CD14-positive monocyte (primary cell): ENCODE measurements at regions not wholly inside any gene's neighbourhood (a gene's known extent, or its start where the extent isn't known, plus 50 kb on each side); places are given as distances from the start of the nearest gene placed in this dataset.

Experiments
- DNase-seq, 3 donors: peaks; one replicate each; pipeline ENCODE4 v3.0.0-alpha.2; 2011 to 2022
- H2AFZ ChIP-seq: 2 replicates; pipeline ENCODE4 v1.6.0; 2012; ENCODE audit warnings: mild to moderate bottlenecking, low read depth, low read length, inconsistent platforms; ENCODE audit not compliant: insufficient read depth, poor library complexity, severe bottlenecking
- H3K27ac ChIP-seq, 2 donors: 1 replicate in 1 of 2; 2 replicates in 1 of 2; pipeline ENCODE4 v1.5.1; 2012 to 2013; ENCODE audit warnings: low read length in 2 of 2, control low read depth in 1 of 2, inconsistent platforms in 1 of 2, low read depth in 1 of 2, mild to moderate bottlenecking in 1 of 2
- H3K27me3 ChIP-seq, 2 donors: one replicate each; pipeline versions ENCODE4 v1.6.0 to v1.6.1; 2011 to 2013; ENCODE audit warnings: low read length in 2 of 2; ENCODE audit not compliant: control insufficient read depth in 2 of 2, insufficient read depth in 2 of 2
- H3K36me3 ChIP-seq, 2 donors: replicated peaks in 1 of 2; 1 replicate in 1 of 2; 2 replicates in 1 of 2; pipeline versions ENCODE4 v1.5.1 to v1.6.1; 2012 to 2013; ENCODE audit warnings: low read length in 2 of 2, control low read depth in 1 of 2, inconsistent platforms in 1 of 2, mild to moderate bottlenecking in 1 of 2; ENCODE audit not compliant: insufficient read depth in 2 of 2, control insufficient read depth in 1 of 2
- H3K4me1 ChIP-seq, 2 donors: 1 replicate in 1 of 2; 2 replicates in 1 of 2; pipeline versions ENCODE4 v1.5.1 to v1.6.1; 2012 to 2013; ENCODE audit warnings: low read length in 2 of 2, control low read depth in 1 of 2, inconsistent platforms in 1 of 2, mild to moderate bottlenecking in 1 of 2, moderate library complexity in 1 of 2; ENCODE audit not compliant: insufficient read depth in 2 of 2, control insufficient read depth in 1 of 2
- H3K4me2 ChIP-seq: replicated peaks from 2 replicates; pipeline ENCODE3; 2012; ENCODE audit warnings: low read length, moderate library complexity, mild to moderate bottlenecking; ENCODE audit not compliant: poor library complexity, severe bottlenecking; ENCODE audit errors: extremely low read depth
- H3K4me3 ChIP-seq, 3 experiments: fragments of 200-600 bp in 1 of 3; sonication (generic) in 1 of 3; replicated peaks in 1 of 3; 1 replicate in 2 of 3; 2 replicates in 1 of 3; pipeline ENCODE4 v1.5.1; 2011 to 2013; ENCODE audit warnings: low read length in 3 of 3, mild to moderate bottlenecking in 3 of 3, control low read depth in 2 of 3, low read depth in 2 of 3, inconsistent platforms in 1 of 3, moderate library complexity in 1 of 3
- H3K79me2 ChIP-seq: 2 replicates; pipeline ENCODE4 v1.6.0; 2012; ENCODE audit warnings: mild to moderate bottlenecking, control low read depth, inconsistent platforms, low read length, moderate library complexity; ENCODE audit not compliant: insufficient read depth
- H3K9ac ChIP-seq: 2 replicates; pipeline ENCODE4 v1.6.0; 2017; ENCODE audit warnings: low read length, mild to moderate bottlenecking; ENCODE audit not compliant: insufficient read depth, poor library complexity, severe bottlenecking
- H3K9me3 ChIP-seq, 2 donors: replicated peaks in 1 of 2; 1 replicate in 1 of 2; 2 replicates in 1 of 2; pipeline versions ENCODE4 v1.5.1 to v1.6.1; 2012 to 2013; ENCODE audit warnings: low read length in 2 of 2, control low read depth in 1 of 2; ENCODE audit not compliant: control insufficient read depth in 1 of 2, insufficient read depth in 1 of 2
- H4K20me1 ChIP-seq: 2 replicates; pipeline ENCODE4 v1.6.0; 2012; ENCODE audit warnings: mild to moderate bottlenecking, low read length, control low read depth, moderate library complexity; ENCODE audit not compliant: insufficient read depth
- H3K27ac Mint-ChIP-seq, 7 donors: one replicate each; pipeline ENCODE4 v1.8.0; 2020; ENCODE audit warnings: mild to moderate bottlenecking in 7 of 7, mixed read lengths in 7 of 7, moderate library complexity in 6 of 7, inconsistent platforms in 2 of 7
- H3K27me3 Mint-ChIP-seq, 3 donors: one replicate each; pipeline ENCODE4 v1.8.0; 2021 to 2022; ENCODE audit warnings: low read depth in 3 of 3, mild to moderate bottlenecking in 3 of 3, mixed read lengths in 3 of 3, moderate library complexity in 3 of 3, inconsistent platforms in 1 of 3
- H3K36me3 Mint-ChIP-seq, 2 donors: one replicate each; pipeline ENCODE4 v1.8.0; 2020; ENCODE audit warnings: mixed read lengths in 2 of 2, inconsistent platforms in 1 of 2, mild to moderate bottlenecking in 1 of 2
- H3K4me1 Mint-ChIP-seq: one replicate; pipeline ENCODE4 v1.8.0; 2020; ENCODE audit warnings: mild to moderate bottlenecking, mixed read lengths
- H3K4me3 Mint-ChIP-seq, 2 donors: one replicate each; pipeline ENCODE4 v1.8.0; 2020; ENCODE audit warnings: mild to moderate bottlenecking in 2 of 2, mixed read lengths in 2 of 2, moderate library complexity in 1 of 2
- H3K9me3 Mint-ChIP-seq, 7 donors: one replicate each; pipeline ENCODE4 v1.8.0; 2020 to 2022; ENCODE audit warnings: mixed read lengths in 7 of 7, mild to moderate bottlenecking in 6 of 7, moderate library complexity in 6 of 7, inconsistent platforms in 2 of 7
- CTCF ChIP-seq: fragments of 200-600 bp; IDR thresholded peaks from one replicate; pipeline ENCODE4 v1.8.0; 2022; ENCODE audit warnings: antibody characterized with exemption, mild to moderate bottlenecking
- WGBS: methylation state at CpG from one replicate; pipeline ENCODE4 v1.1.5; 2013; ENCODE audit warnings: missing lambda C conversion rate; ENCODE audit not compliant: insufficient coverage; 5-methylcytosine and 5-hydroxymethylcytosine counted together
- intact Hi-C, 2 donors: fragments of 100-400 bp; cut with micrococcal nuclease; formaldehyde crosslinking; loops; one replicate each; pipeline versions ENCODE4 v1.15.0 to v1.15.1; 2023

GRCh38 chr13:64333888-64334287 lies 2896.2 kb downstream of the PCDH9 start:
- no peak overlapping the region for H3K4me3 ChIP-seq
- H3K9me3 Mint-ChIP-seq, result peaks cover 0 to 6% (median 2%) of the 10 kb centered on the region in 7 donors
- H4K20me1 ChIP-seq, result no peaks in the 10 kb centered on the region
- H3K79me2 ChIP-seq, result no peaks in the 10 kb centered on the region
- no peaks in the 10 kb centered on the region for H3K36me3 Mint-ChIP-seq
- peaks cover 4 to 8% of the 10 kb centered on the region in 2 donors for H3K9me3 ChIP-seq
- H2AFZ ChIP-seq, result no peak overlapping the region
- no peak for DNase-seq
- H3K4me2 ChIP-seq, result no peak overlapping the region
- H3K27ac Mint-ChIP-seq, result no peak overlapping the region
- no peaks in the 10 kb centered on the region for H3K27me3 Mint-ChIP-seq
- WGBS, result 78% methylated on average over 3 of the region's 3 CpGs
- TF ChIP-seq CTCF, result no peak
- H3K27ac ChIP-seq, result no peak overlapping the region
- H3K4me1 Mint-ChIP-seq, result no peaks in the 10 kb centered on the region
- no peaks in the 10 kb centered on the region for H3K36me3 ChIP-seq
- no peaks in the 10 kb centered on the region for H3K4me1 ChIP-seq
- no peaks in the 10 kb centered on the region for H3K27me3 ChIP-seq
- no peak overlapping the region for H3K4me3 Mint-ChIP-seq
- intact Hi-C loops, result no loop called here
- no peak overlapping the region for H3K9ac ChIP-seq

GRCh38 chr13:64332048-64332447 lies 2898.1 kb downstream of the PCDH9 start:
- H3K27me3 Mint-ChIP-seq, result no peaks in the 10 kb centered on the region
- no peaks in the 10 kb centered on the region for H4K20me1 ChIP-seq
- no peaks in the 10 kb centered on the region for H3K36me3 ChIP-seq
- no peak overlapping the region for H3K4me3 Mint-ChIP-seq
- no peak for TF ChIP-seq CTCF
- H3K27me3 ChIP-seq, result no peaks in the 10 kb centered on the region
- peaks cover 4 to 8% of the 10 kb centered on the region in 2 donors for H3K9me3 ChIP-seq
- no peak for DNase-seq
- no peaks in the 10 kb centered on the region for H3K4me1 Mint-ChIP-seq
- no peak overlapping the region for H3K4me3 ChIP-seq
- H3K9ac ChIP-seq, result no peak overlapping the region
- no peak overlapping the region for H3K4me2 ChIP-seq
- H3K36me3 Mint-ChIP-seq, result no peaks in the 10 kb centered on the region
- H3K27ac Mint-ChIP-seq, result no peak overlapping the region
- no peaks in the 10 kb centered on the region for H3K4me1 ChIP-seq
- no peak overlapping the region for H3K27ac ChIP-seq
- H2AFZ ChIP-seq, result no peak overlapping the region
- no CpG with 5 or more reads among the region's 2 CpGs for WGBS
- no peaks in the 10 kb centered on the region for H3K79me2 ChIP-seq
- peaks cover 0 to 6% (median 2%) of the 10 kb centered on the region in 7 donors for H3K9me3 Mint-ChIP-seq
- intact Hi-C loops, result no loop called here
